B cell (primary cell): ENCODE measurements at regions not wholly inside any gene's neighbourhood (a gene's known extent, or its start where the extent isn't known, plus 50 kb on each side); places are given as distances from the start of the nearest gene placed in this dataset.

ENCODE experiments used
- ATAC-seq: fragments of 200-7000 bp; cut with Tn5 transposase; one replicate; pipeline ENCODE4 v1.10.0; 2021; ENCODE audit warnings: low read depth, mild to moderate bottlenecking, moderate number of reproducible peaks, moderate library complexity
- CTCF ChIA-PET: fragments of 350-600 bp; sonication (Branson Sonifier 250); formaldehyde crosslinking; loops from one replicate; lab custom pipeline; 2021; ENCODE audit warnings: antibody characterized with exemption, inconsistent platforms; lab: Charles Lee
- POLR2A ChIA-PET: fragments of 350-600 bp; sonication (Branson Sonifier 250); formaldehyde crosslinking; loops from one replicate; lab custom pipeline; 2021; ENCODE audit warnings: antibody characterized with exemption; lab: Charles Lee
- DNase-seq: peaks from one replicate; pipeline ENCODE4 v3.0.0; 2013
- H2AFZ ChIP-seq: 2 replicates; pipeline ENCODE4 v1.6.1; 2012; ENCODE audit warnings: mild to moderate bottlenecking, low read depth, low read length; ENCODE audit not compliant: insufficient read depth, poor library complexity, severe bottlenecking
- H3K27ac ChIP-seq, 2 donors: 1 replicate in 1 of 2; 2 replicates in 1 of 2; pipeline ENCODE4 v1.5.1; 2012 to 2013; ENCODE audit warnings: low read length in 2 of 2, mild to moderate bottlenecking in 2 of 2, moderate library complexity in 1 of 2
- H3K27me3 ChIP-seq, 4 experiments: fragments of 200-600 bp in 1 of 4; sonication (generic) in 1 of 4; replicated peaks in 1 of 4; 1 replicate in 2 of 4; 2 replicates in 2 of 4; pipeline versions ENCODE4 v1.6.1 to v1.7.0; 2013 to 2016; ENCODE audit warnings: low read length in 3 of 4, mild to moderate bottlenecking in 2 of 4, mixed read lengths in 1 of 4, moderate library complexity in 1 of 4; ENCODE audit not compliant: insufficient read depth in 4 of 4, control insufficient read depth in 3 of 4; ENCODE audit errors: control extremely low read depth in 1 of 4
- H3K36me3 ChIP-seq, 2 experiments: replicated peaks in 1 of 2; 1 replicate in 1 of 2; 2 replicates in 1 of 2; pipeline versions ENCODE4 v1.6.1 to v1.7.1; 2013; ENCODE audit warnings: low read length in 1 of 2; ENCODE audit not compliant: insufficient read depth in 2 of 2, control insufficient read depth in 1 of 2; ENCODE audit errors: control extremely low read depth in 1 of 2, extremely low read depth in 1 of 2
- H3K4me1 ChIP-seq, 2 donors: fragments of 200-600 bp in 1 of 2; sonication (generic) in 1 of 2; 1 replicate in 1 of 2; 2 replicates in 1 of 2; pipeline versions ENCODE4 v1.5.1 to v1.6.1; 2013 to 2017; ENCODE audit warnings: low read length in 2 of 2; ENCODE audit not compliant: control insufficient read depth in 2 of 2, insufficient read depth in 2 of 2
- H3K4me2 ChIP-seq: replicated peaks from 2 replicates; pipeline ENCODE3; 2012; ENCODE audit warnings: mild to moderate bottlenecking, low read depth, low read length; ENCODE audit not compliant: poor library complexity, severe bottlenecking
- H3K4me3 ChIP-seq, 5 experiments: fragments of 200-600 bp in 1 of 5; sonication (generic) in 1 of 5; 1 replicate in 3 of 5; 2 replicates in 2 of 5; pipeline versions ENCODE4 v1.5.1 to v1.7.0; 2011 to 2016; ENCODE audit warnings: low read length in 4 of 5, mild to moderate bottlenecking in 4 of 5, low read depth in 2 of 5, control low read depth in 1 of 5, moderate library complexity in 1 of 5; ENCODE audit not compliant: insufficient read depth in 1 of 5; ENCODE audit errors: control extremely low read depth in 1 of 5, extremely low read depth in 1 of 5
- H3K79me2 ChIP-seq: fragments of 200-600 bp; sonication (generic); one replicate; pipeline ENCODE4 v1.6.0; 2016; ENCODE audit warnings: low read length; ENCODE audit not compliant: control insufficient read depth, insufficient read depth
- H3K9ac ChIP-seq: fragments of 200-600 bp; sonication (generic); 2 replicates; pipeline ENCODE4 v1.6.1; 2017; ENCODE audit warnings: mild to moderate bottlenecking, low read length, moderate library complexity
- H3K9me3 ChIP-seq, 3 donors: one replicate each; pipeline versions ENCODE4 v1.6.1 to v1.7.1; 2013; ENCODE audit warnings: low read length in 2 of 3; ENCODE audit not compliant: control insufficient read depth in 2 of 3, insufficient read depth in 1 of 3; ENCODE audit errors: control extremely low read depth in 1 of 3
- H4K20me1 ChIP-seq: 2 replicates; pipeline ENCODE4 v1.6.0; 2012; ENCODE audit warnings: mild to moderate bottlenecking, low read length; ENCODE audit not compliant: insufficient read depth, control insufficient read depth, poor library complexity, severe bottlenecking
- H3K27ac Mint-ChIP-seq: one replicate; pipeline ENCODE4 v1.8.0; 2021; ENCODE audit warnings: mixed read lengths
- H3K27me3 Mint-ChIP-seq: one replicate; pipeline ENCODE4 v1.8.0; 2021; ENCODE audit warnings: mixed read lengths
- H3K4me1 Mint-ChIP-seq: one replicate; pipeline ENCODE4 v1.8.0; 2021; ENCODE audit warnings: mixed read lengths
- H3K4me3 Mint-ChIP-seq: one replicate; pipeline ENCODE4 v1.8.0; 2021; ENCODE audit warnings: mixed read lengths
- H3K9me3 Mint-ChIP-seq: one replicate; pipeline ENCODE4 v1.8.0; 2022; ENCODE audit warnings: mixed read lengths; ENCODE audit not compliant: insufficient read depth
- CTCF ChIP-seq: fragments of 200-600 bp; IDR thresholded peaks from one replicate; pipeline ENCODE4 v1.8.0; 2022; ENCODE audit warnings: antibody characterized with exemption, mild to moderate bottlenecking
- EZH2 ChIP-seq: IDR thresholded peaks from 2 replicates; pipeline ENCODE4 v1.6.1; 2012; ENCODE audit warnings: borderline replicate concordance, low read depth, mild to moderate bottlenecking, moderate library complexity, low read length; ENCODE audit not compliant: insufficient read depth, poor library complexity, severe bottlenecking
- whole genome bisulfite sequencing: methylation state at CpG from one replicate; pipeline ENCODE4 v1.1.5; 2013; ENCODE audit warnings: missing lambda C conversion rate; ENCODE audit not compliant: insufficient coverage; 5-methylcytosine and 5-hydroxymethylcytosine counted together
- intact Hi-C: fragments of 100-400 bp; cut with micrococcal nuclease; formaldehyde crosslinking; loops from one replicate; pipeline ENCODE4 v1.10.0; 2022

DNA sequence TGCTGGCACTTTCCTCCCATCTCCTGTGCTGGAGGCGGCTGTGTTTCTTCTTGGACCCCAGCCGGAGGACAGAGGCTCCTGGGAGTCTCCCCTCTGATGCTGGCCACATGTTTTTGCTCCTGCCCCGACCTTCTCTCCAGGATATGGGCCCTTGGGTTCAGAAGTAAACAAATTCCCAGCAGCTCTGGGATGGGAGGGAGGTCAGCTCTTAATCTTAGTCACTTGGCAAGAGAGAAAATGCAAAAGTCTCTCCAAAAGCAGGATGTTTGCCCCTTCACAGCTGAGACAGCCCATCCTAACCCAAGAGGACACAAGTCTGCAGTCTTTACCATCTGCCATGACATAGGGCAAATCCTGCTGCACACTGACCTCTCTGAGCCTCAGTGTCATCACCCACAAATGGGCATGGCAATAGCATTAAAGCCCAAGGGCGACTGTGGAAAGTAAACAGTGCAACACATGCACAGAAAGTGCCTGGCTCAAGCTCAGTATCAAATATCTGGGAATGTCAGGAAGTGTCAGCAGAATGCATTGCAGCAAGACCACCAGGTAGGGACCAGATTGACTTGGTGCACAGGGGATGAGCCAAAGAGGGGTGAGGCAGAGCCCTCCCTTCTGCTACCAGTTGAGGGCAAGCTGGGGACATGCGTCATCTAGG is 117.0 kb upstream of the CXCL14 start:
- Histone ChIP-seq H3K36me3 (no peaks in the 10 kb centered on the region), H2AFZ (no peak overlapping the region), H3K4me3 (no peak overlapping the region), H3K79me2 (no peaks in the 10 kb centered on the region), H3K9ac (no peak overlapping the region), H3K4me1 (no peaks in the 10 kb centered on the region), H3K9me3 (peaks cover 0 to 3% (median 0%) of the 10 kb centered on the region in 3 donors), H4K20me1 (no peaks in the 10 kb centered on the region), H3K27me3 (no peaks in the 10 kb centered on the region), H3K4me2 (no peak overlapping the region), H3K27ac (no peak overlapping the region)
- CTCF ChIA-PET = no interaction called here
- no peak overlapping the region for H3K4me3 Mint-ChIP-seq
- no peaks in the 10 kb centered on the region for H3K9me3 Mint-ChIP-seq
- peaks cover 3% of the 10 kb centered on the region for H3K27me3 Mint-ChIP-seq
- POLR2A ChIA-PET = no interaction called here
- H3K27ac Mint-ChIP-seq = no peak overlapping the region
- ATAC-seq (no peak), DNase-seq (no peak)
- TF ChIP-seq CTCF (no peak), EZH2 (no peak)
- no peaks in the 10 kb centered on the region for H3K4me1 Mint-ChIP-seq
- WGBS = 84% methylated on average over 5 of the region's 5 CpGs
- intact Hi-C loops = no loop called here

DNA sequence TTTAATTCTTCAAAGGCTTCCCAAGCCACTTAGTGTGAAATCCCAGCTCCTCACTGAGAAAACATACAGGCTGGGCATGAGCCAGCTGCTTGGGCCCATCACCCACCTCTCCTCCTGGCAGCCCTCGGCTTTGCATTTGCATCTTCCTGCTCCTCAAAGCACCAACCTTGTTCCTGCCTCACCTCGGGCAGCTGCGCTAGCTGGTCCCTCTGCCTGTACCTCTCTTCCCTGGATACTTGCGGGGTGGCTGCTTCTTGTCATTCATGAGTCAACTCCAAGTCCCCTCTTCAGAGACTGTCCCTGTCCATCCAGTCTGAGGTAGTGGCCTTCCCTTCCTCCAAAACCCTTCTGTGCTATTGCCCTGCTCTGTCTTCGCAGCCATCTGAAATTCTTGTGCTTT is 116.1 kb upstream of the CXCL14 start:
- DNase-seq (no peak), ATAC-seq (no peak)
- H3K4me3 ChIP-seq = no peak overlapping the region
- no peak for TF ChIP-seq EZH2
- H3K79me2 ChIP-seq = no peaks in the 10 kb centered on the region
- no peaks in the 10 kb centered on the region for H3K4me1 ChIP-seq
- H3K27me3 Mint-ChIP-seq = peaks cover 3% of the 10 kb centered on the region
- H3K9me3 Mint-ChIP-seq = no peaks in the 10 kb centered on the region
- H3K9ac ChIP-seq = no peak overlapping the region
- H3K9me3 ChIP-seq = peaks cover 0 to 3% (median 0%) of the 10 kb centered on the region in 3 donors
- H4K20me1 ChIP-seq = no peaks in the 10 kb centered on the region
- no peak overlapping the region for H2AFZ ChIP-seq
- H3K36me3 ChIP-seq = no peaks in the 10 kb centered on the region
- no peak overlapping the region for H3K4me3 Mint-ChIP-seq
- intact Hi-C loops = no loop called here
- 90% methylated on average over 4 of the region's 5 CpGs for WGBS
- CTCF ChIA-PET = no interaction called here
- no peak overlapping the region for H3K27ac ChIP-seq
- peaks cover 0 to 3% (median 0%) of the 10 kb centered on the region in 4 experiments for H3K27me3 ChIP-seq
- H3K4me2 ChIP-seq = no peak overlapping the region
- no peaks in the 10 kb centered on the region for H3K4me1 Mint-ChIP-seq
- POLR2A ChIA-PET = no interaction called here
- no peak overlapping the region for H3K27ac Mint-ChIP-seq
